ENCODE measurements at regions not wholly inside any gene's neighbourhood (a gene's known extent, or its start where the extent isn't known, plus 50 kb on each side); places are given as distances from the start of the nearest gene placed in this dataset.

DNA sequence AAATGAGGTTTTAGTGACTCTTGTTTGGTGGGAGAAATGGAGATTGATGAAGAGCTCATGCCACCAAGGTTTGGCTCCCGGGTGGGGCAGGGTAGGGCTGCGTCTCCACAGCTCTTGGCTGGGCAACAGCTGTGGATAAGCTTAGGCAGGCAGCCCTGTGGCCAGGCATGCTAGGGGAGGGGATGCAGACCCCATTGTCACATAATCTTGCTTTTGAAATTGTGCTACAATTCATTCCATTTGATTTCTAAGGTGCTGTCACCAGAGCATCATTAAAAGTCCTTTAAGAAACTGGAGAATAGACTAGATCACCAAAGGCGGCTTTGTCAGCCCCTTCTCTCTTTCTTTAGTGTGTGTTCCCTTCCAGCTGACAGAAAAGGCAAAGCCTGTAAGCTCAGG is 574.2 kb upstream of the JAG1 start (continued):
- TF ChIP-seq MXI1 (IDR thresholded peaks at IDR 0.05; ENCODE audit: borderline replicate concordance, low read depth, low read length): no peak
- TF ChIP-seq, protein P1, sequence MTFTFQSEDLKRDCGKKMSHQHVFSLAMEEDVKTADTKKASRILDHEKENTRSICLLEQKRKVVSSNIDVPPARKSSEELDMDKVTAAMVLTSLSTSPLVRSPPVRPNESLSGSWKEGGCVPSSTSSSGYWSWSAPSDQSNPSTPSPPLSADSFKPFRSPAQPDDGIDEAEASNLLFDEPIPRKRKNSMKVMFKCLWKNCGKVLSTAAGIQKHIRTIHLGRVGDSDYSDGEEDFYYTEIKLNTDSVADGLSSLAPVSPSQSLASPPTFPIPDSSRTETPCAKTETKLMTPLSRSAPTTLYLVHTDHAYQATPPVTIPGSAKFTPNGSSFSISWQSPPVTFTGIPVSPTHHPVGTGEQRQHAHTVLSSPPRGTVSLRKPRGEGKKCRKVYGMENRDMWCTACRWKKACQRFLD (CRISPR knock-in tag; IDR thresholded peaks at IDR 0.05; ENCODE audit: borderline replicate concordance): no peak

DNA sequence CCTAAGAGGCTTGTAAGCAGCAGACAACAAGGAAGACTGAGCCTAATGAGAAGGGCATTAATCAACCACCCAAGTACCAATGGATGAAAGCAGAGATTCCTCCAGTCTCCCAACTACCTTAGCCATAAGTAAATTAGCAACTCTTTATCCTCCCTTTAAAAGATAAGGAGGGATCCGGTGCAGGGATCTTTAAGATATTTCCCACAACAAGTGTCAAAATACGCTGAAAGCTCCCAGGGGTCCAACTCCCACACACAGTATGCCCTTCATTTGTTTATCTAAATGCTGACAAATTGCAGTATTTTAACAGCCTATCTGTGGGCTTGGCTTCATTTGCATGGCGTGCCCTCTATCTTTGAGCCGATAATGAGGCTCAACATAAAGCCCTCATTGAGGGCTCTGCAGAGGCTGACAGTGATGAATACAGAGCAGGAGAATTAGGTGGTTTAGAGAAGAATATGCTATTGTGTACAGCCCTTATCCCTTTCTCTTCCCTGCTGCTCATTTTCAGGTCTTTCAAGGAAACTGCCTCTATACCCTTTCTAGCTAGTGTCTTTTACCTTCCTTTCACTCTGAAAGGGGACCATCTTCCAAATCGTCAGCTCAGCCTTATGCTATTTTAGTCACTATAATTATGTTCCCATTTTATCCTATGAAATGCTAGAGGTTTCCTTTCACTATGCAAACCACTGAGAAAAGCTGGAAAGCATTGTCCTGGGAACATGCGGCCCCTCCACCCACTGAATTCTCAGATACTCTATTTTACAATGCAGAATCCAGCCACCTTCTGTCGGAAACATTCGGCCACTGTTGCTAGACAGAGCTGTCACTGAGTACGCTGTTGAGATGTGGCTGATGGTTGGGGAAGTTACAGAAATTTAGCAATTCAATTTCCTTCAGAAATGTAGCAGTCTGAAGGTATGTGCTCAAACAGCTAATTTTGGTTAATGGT is 575.2 kb upstream of the JAG1 start:
- Histone ChIP-seq H3K27ac (ENCODE audit: extremely low read length, insufficient read depth, low read length) (no peak overlapping the region), H3K4me3 (replicated peaks in 1 of 3; ENCODE audit: insufficient read depth in 1 of 3, low read depth in 2 of 3, low read length in 3 of 3) (no peak overlapping the region), H3K79me2 (ENCODE audit: insufficient read depth, low read length) (no peaks in the 10 kb centered on the region), H3K36me3 (replicated peaks in 1 of 2; ENCODE audit: control insufficient read depth in 1 of 2, insufficient read depth in 2 of 2, low read length in 2 of 2) (no peaks in the 10 kb centered on the region), H3K27me3 (ENCODE audit: control insufficient read depth in 1 of 2, insufficient read depth in 2 of 2, low read length in 2 of 2) (peaks cover 0 to 28% of the 10 kb centered on the region in 2 experiments; a peak in 2 of 5 replicates), H2AFZ (ENCODE audit: low read length) (no peak overlapping the region), H3K9ac (ENCODE audit: insufficient read depth, low read depth, low read length) (no peak overlapping the region), H3K4me1 (ENCODE audit: insufficient read depth, low read length) (peaks cover 9% of the 10 kb centered on the region; the same call in 1 of the 2 replicates), H4K20me1 (ENCODE audit: insufficient read depth, low read length) (no peaks in the 10 kb centered on the region), H3K9me3 (ENCODE audit: low read length) (no peaks in the 10 kb centered on the region), H3K4me2 (ENCODE audit: low read depth, low read length) (no peak overlapping the region)
- intact Hi-C loops (cut with micrococcal nuclease; ENCODE audit: unreplicated experiment) (no loop called here), in situ Hi-C loops (cut with HindIII; ENCODE audit: extremely low pct_ligation_motif_present, low pct_unique_long_range_greater_than_20kb) (no loop called here)
- FAIRE-seq (no peak), ATAC-seq (no peak), DNase-seq (ENCODE audit: low spot score) (no peak)
- no TSS peak for BruUV-seq (replicated peaks)
- 7% methylated on average over 9 of the region's 9 CpGs for WGBS (ENCODE audit: low lambda C conversion rate)
- CTCF ChIA-PET (ENCODE audit: low intra/inter-chr PET ratio, low total read pairs): no interaction called here
- POLR2A ChIA-PET: no interaction called here
- no peak for TF ChIP-seq SMAD1 (CRISPR knock-in tag; IDR thresholded peaks at IDR 0.05; ENCODE audit: borderline replicate concordance, low read depth)
- TF ChIP-seq JARID2 (CRISPR knock-in tag; IDR thresholded peaks at IDR 0.05; ENCODE audit: insufficient replicate concordance): no peak
- TF ChIP-seq TCF12 (IDR thresholded peaks at IDR 0.05): no peak
- TF ChIP-seq TCF12 (CRISPR knock-in tag; IDR thresholded peaks at IDR 0.05): no peak
- TF ChIP-seq, protein P2, sequence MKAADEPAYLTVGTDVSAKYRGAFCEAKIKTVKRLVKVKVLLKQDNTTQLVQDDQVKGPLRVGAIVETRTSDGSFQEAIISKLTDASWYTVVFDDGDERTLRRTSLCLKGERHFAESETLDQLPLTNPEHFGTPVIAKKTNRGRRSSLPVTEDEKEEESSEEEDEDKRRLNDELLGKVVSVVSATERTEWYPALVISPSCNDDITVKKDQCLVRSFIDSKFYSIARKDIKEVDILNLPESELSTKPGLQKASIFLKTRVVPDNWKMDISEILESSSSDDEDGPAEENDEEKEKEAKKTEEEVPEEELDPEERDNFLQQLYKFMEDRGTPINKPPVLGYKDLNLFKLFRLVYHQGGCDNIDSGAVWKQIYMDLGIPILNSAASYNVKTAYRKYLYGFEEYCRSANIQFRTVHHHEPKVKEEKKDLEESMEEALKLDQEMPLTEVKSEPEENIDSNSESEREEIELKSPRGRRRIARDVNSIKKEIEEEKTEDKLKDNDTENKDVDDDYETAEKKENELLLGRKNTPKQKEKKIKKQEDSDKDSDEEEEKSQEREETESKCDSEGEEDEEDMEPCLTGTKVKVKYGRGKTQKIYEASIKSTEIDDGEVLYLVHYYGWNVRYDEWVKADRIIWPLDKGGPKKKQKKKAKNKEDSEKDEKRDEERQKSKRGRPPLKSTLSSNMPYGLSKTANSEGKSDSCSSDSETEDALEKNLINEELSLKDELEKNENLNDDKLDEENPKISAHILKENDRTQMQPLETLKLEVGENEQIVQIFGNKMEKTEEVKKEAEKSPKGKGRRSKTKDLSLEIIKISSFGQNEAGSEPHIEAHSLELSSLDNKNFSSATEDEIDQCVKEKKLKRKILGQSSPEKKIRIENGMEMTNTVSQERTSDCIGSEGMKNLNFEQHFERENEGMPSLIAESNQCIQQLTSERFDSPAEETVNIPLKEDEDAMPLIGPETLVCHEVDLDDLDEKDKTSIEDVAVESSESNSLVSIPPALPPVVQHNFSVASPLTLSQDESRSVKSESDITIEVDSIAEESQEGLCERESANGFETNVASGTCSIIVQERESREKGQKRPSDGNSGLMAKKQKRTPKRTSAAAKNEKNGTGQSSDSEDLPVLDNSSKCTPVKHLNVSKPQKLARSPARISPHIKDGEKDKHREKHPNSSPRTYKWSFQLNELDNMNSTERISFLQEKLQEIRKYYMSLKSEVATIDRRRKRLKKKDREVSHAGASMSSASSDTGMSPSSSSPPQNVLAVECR (CRISPR knock-in tag; IDR thresholded peaks at IDR 0.05; ENCODE audit: borderline replicate concordance): no peak
- TF ChIP-seq, protein P3, sequence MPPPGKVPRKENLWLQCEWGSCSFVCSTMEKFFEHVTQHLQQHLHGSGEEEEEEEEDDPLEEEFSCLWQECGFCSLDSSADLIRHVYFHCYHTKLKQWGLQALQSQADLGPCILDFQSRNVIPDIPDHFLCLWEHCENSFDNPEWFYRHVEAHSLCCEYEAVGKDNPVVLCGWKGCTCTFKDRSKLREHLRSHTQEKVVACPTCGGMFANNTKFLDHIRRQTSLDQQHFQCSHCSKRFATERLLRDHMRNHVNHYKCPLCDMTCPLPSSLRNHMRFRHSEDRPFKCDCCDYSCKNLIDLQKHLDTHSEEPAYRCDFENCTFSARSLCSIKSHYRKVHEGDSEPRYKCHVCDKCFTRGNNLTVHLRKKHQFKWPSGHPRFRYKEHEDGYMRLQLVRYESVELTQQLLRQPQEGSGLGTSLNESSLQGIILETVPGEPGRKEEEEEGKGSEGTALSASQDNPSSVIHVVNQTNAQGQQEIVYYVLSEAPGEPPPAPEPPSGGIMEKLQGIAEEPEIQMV (CRISPR knock-in tag; IDR thresholded peaks at IDR 0.05; ENCODE audit: low read depth): no peak
- no peak for TF ChIP-seq SP1 (IDR thresholded peaks at IDR 0.05)
- TF ChIP-seq SP1 (CRISPR knock-in tag; IDR thresholded peaks at IDR 0.05): no peak
- no peak for TF ChIP-seq ADNP (CRISPR knock-in tag; IDR thresholded peaks at IDR 0.05)
- no peak for TF ChIP-seq TBL1XR1 (IDR thresholded peaks at IDR 0.05; ENCODE audit: borderline replicate concordance, low read length, partially characterized antibody)
- no peak for TF ChIP-seq TMF1 (CRISPR knock-in tag; IDR thresholded peaks at IDR 0.05; ENCODE audit: low read depth)
- TF ChIP-seq ZNF709 (CRISPR knock-in tag; IDR thresholded peaks at IDR 0.05): no peak
- TF ChIP-seq, protein P4, sequence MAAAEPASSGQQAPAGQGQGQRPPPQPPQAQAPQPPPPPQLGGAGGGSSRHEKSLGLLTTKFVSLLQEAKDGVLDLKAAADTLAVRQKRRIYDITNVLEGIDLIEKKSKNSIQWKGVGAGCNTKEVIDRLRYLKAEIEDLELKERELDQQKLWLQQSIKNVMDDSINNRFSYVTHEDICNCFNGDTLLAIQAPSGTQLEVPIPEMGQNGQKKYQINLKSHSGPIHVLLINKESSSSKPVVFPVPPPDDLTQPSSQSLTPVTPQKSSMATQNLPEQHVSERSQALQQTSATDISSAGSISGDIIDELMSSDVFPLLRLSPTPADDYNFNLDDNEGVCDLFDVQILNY (CRISPR knock-in tag; conservative IDR thresholded peaks at IDR 0.05): no peak
